ENCODE measurements at regions not wholly inside any gene's neighbourhood (a gene's known extent, or its start where the extent isn't known, plus 50 kb on each side); places are given as distances from the start of the nearest gene placed in this dataset.

DNA sequence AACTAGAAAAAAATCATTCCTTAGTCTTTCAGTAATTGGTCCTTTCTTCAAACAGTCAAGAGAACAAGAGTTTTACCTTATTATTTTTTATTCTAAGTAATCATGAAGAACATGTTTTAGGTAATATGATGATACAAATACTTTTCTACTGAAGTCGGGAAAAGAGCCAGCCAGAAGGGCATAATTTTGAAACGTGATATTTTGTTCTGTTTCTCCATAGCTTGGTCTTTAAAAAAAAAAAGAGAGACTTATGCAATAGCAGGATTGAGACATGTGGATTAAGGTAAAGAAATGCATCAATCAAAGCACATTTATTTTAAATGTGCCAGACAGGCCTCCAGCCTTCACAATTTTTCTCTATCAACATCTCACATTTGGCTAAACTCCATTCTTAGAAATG, 1016.8 kb downstream of the CNTNAP5 start:
- no peak for DNase-seq (ENCODE audit: low read depth)
- TF ChIP-seq, protein P1, sequence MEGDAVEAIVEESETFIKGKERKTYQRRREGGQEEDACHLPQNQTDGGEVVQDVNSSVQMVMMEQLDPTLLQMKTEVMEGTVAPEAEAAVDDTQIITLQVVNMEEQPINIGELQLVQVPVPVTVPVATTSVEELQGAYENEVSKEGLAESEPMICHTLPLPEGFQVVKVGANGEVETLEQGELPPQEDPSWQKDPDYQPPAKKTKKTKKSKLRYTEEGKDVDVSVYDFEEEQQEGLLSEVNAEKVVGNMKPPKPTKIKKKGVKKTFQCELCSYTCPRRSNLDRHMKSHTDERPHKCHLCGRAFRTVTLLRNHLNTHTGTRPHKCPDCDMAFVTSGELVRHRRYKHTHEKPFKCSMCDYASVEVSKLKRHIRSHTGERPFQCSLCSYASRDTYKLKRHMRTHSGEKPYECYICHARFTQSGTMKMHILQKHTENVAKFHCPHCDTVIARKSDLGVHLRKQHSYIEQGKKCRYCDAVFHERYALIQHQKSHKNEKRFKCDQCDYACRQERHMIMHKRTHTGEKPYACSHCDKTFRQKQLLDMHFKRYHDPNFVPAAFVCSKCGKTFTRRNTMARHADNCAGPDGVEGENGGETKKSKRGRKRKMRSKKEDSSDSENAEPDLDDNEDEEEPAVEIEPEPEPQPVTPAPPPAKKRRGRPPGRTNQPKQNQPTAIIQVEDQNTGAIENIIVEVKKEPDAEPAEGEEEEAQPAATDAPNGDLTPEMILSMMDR (IDR thresholded peaks at IDR 0.05; ENCODE audit: low read depth, low read length, missing control alignments), result no peak
- no peak overlapping the region for H3K4me3 ChIP-seq (ENCODE audit: low read depth, low read length)

DNA sequence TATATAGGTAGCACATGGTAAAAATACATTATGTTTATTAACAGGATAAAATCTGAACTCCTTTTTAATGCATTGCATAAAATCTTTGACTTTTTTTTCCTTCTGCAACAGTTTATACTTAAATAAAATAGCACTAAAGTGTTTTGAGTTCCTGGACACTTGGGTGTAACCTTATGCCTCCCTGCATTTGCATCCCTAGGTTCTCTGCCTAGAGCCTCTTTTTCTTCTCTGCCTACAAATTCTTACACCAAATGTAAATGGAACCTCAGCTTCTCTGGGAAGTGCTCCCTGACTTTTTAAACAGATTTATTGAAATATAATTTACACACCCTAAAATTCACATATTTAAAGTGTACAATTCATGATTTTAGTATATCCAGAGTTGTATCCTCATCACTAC, 1017.6 kb downstream of the CNTNAP5 start:
- TF ChIP-seq, protein P1 (IDR thresholded peaks at IDR 0.05; ENCODE audit: low read depth, low read length, missing control alignments), result no peak
- DNase-seq (ENCODE audit: low read depth), result no peak
- H3K4me3 ChIP-seq (ENCODE audit: low read depth, low read length), result no peak overlapping the region

DNA sequence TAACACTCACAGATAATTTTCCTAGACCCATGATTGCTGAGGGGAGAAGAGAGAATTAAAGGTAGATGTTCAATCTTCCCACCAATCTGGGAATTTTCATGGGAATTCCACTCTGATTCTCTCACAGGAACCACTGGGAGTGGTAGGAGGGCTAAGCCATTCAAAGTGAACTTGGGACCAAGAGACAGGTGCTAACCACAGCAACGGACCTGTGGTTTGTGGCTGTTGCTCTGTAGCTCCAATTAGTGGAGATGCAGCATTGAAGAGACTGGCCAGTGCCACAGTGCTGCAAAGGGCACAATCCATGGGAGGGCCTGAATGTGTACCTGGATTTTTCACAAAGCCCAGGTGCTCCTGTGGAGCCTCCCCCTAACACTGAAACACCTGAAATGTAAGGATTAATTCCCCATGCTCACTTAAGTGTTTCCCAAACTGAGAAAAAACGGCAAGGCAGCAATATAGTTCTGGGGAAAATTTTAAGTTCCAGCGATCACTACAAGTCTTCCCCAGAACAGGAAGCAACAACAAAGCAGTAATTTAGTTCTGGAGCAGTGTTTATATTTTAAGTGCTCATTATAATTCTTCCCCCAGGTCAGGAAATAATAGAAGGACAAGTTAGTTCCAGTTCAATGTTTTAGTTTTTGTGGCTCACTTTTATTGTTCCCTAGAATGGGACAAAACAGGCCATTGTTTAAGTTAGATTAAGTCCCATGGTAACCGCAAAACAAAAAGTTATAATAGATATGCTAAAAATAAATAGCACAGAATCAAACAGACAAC, 1045.8 kb downstream of the CNTNAP5 start:
- DNase-seq (ENCODE audit: low read depth), result no peak
- no peak overlapping the region for H3K4me3 ChIP-seq (ENCODE audit: low read depth, low read length)
- TF ChIP-seq, protein P1 (IDR thresholded peaks at IDR 0.05; ENCODE audit: low read depth, low read length, missing control alignments), result no peak

DNA sequence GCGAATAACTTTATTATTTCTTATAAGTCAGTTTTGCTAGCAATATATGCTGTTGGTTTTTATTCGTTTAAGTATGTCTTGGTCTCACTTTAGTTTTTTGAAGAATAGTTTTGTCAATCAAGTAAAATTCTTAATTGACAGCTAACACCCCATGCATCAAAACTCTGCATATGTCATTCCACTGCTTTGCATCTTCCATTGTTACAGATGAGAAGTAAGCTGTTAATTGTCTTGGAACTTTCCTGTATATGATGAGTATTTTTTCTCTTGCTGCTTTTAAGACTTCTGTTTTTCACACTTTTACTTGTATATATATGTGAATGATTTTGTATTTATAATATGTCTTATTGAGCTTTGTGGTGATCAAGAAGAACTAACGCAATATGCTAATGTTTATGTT, 1048.4 kb downstream of the CNTNAP5 start:
- TF ChIP-seq, protein P1 (IDR thresholded peaks at IDR 0.05; ENCODE audit: low read depth, low read length, missing control alignments), result no peak
- H3K4me3 ChIP-seq (ENCODE audit: low read depth, low read length), result no peak overlapping the region
- no peak for DNase-seq (ENCODE audit: low read depth)

DNA sequence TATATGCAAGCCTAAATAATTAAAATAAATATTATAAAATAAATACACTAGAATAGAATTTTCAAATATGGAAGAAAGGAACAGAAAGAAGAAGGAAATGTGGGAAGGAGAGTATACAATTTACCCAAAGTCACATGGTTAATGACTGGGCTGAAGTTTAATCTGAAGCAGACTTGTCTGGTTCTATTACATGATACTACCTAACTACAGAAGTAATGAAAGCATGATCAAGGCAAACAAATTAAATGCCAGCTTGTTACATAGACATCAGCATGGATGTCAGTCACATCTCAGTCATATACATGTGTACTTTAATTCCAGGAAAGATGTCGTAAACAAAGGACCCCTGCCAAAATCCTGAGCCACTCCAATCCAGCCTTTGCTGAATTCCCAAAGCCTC, 1060.8 kb downstream of the CNTNAP5 start:
- no peak for DNase-seq (ENCODE audit: low read depth)
- H3K4me3 ChIP-seq (ENCODE audit: low read depth, low read length), result no peak overlapping the region
- TF ChIP-seq, protein P1 (IDR thresholded peaks at IDR 0.05; ENCODE audit: low read depth, low read length, missing control alignments), result no peak

DNA sequence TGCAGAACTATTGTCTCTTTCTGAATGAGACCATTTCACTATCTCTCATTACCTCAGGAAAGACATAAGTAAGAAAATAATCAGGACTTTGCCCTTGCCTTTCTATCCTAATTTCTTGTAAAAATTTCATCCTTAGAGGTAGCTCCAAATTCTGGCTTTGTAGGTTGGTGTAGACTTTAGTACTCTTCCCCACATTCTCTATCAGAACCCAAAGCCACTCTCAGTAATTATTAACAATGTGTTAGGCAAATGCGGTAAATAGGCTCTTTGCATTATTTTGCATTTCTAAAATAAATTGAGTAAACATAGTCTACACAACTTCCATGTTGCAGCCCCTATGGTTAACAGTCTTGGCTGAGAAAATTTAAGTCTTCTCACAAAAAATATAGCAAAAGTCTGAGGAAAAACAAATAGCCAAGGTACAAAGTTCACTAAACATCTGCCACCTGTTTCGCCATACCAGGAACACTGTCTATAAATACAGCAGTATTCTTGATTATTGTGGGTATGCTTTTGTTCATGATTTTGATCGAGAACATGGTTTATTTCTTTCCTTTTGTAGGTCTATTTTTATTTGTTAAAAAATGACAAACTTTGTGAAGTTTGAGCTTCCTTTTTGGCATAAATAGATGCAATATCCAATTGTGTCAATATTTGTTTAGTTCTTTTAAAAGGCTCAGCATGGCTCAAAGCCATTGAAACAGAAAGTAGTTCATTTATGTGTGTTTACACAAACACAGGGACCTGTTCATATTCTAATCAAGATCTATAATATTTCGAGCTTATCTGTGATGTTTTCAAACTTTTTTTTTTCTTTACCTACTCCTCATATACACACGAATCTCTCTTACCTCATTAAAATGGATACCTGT, 1061.5 kb downstream of the CNTNAP5 start:
- no peak for DNase-seq (ENCODE audit: low read depth)
- no peak overlapping the region for H3K4me3 ChIP-seq (ENCODE audit: low read depth, low read length)
- TF ChIP-seq, protein P1 (IDR thresholded peaks at IDR 0.05; ENCODE audit: low read depth, low read length, missing control alignments), result no peak
